ENCODE measurements at regions not wholly inside any gene's neighbourhood (a gene's known extent, or its start where the extent isn't known, plus 50 kb on each side); places are given as distances from the start of the nearest gene placed in this dataset.

- Mint-ChIP-seq H3K36me3 (ENCODE audit: low read depth, unreplicated experiment) (no peaks in the 10 kb centered on the region), H3K4me1 (ENCODE audit: low read depth, unreplicated experiment) (peaks cover 14% of the 10 kb centered on the region), H3K27me3 (ENCODE audit: low read depth, unreplicated experiment) (peaks cover 19% of the 10 kb centered on the region), H3K9me3 (ENCODE audit: unreplicated experiment) (peaks cover 2% of the 10 kb centered on the region), H3K27ac (ENCODE audit: unreplicated experiment) (no peak overlapping the region), H3K4me3 (ENCODE audit: unreplicated experiment) (no peak overlapping the region)
- no peaks in the 10 kb centered on the region for H3K9me3 ChIP-seq (ENCODE audit: insufficient read depth, low read depth, low read length)
- no peaks in the 10 kb centered on the region for H3K79me2 ChIP-seq (ENCODE audit: insufficient read depth, low read length)
- H2AFZ ChIP-seq (ENCODE audit: low read depth, low read length): no peak overlapping the region
- no peak overlapping the region for H3K9ac ChIP-seq (ENCODE audit: low read length)
- no peak overlapping the region for H3K4me3 ChIP-seq (ENCODE audit: insufficient read depth, low read depth, low read length)
- H3K27me3 ChIP-seq (ENCODE audit: insufficient read depth, low read length): no peaks in the 10 kb centered on the region
- H3K4me1 ChIP-seq (ENCODE audit: insufficient read depth, low read length): no peaks in the 10 kb centered on the region
- no peaks in the 10 kb centered on the region for H4K20me1 ChIP-seq (ENCODE audit: insufficient read depth, low read length)
- H3K4me2 ChIP-seq (ENCODE audit: low read length): no peak overlapping the region
- no peaks in the 10 kb centered on the region for H3K36me3 ChIP-seq (ENCODE audit: insufficient read depth, low read length)
- H3K27ac ChIP-seq (ENCODE audit: low read depth, low read length): no peak overlapping the region
- FAIRE-seq: no peak
- no peak for TF ChIP-seq CTCF (IDR thresholded peaks at IDR 0.05; ENCODE audit: insufficient read depth, low read depth, low read length)
- no peak for TF ChIP-seq EZH2 (IDR thresholded peaks at IDR 0.05; ENCODE audit: insufficient read depth, low read length)
- DNase-seq (ENCODE audit: low read depth): no peak
Observed at GRCh38 chr3:40713306-40713705, 188.5 kb downstream of the ZNF621 start.

GRCh38 chr3:40713795-40714194 is 189.0 kb downstream of the ZNF621 start:
- H3K4me1 Mint-ChIP-seq (ENCODE audit: low read depth, unreplicated experiment): peaks cover 14% of the 10 kb centered on the region
- Histone ChIP-seq H3K9me3 (ENCODE audit: insufficient read depth, low read depth, low read length) (no peaks in the 10 kb centered on the region), H3K36me3 (ENCODE audit: insufficient read depth, low read length) (no peaks in the 10 kb centered on the region), H4K20me1 (ENCODE audit: insufficient read depth, low read length) (no peaks in the 10 kb centered on the region), H3K9ac (ENCODE audit: low read length) (no peak overlapping the region), H3K27ac (ENCODE audit: low read depth, low read length) (no peak overlapping the region), H3K4me1 (ENCODE audit: insufficient read depth, low read length) (no peaks in the 10 kb centered on the region), H2AFZ (ENCODE audit: low read depth, low read length) (no peak overlapping the region), H3K27me3 (ENCODE audit: insufficient read depth, low read length) (no peaks in the 10 kb centered on the region), H3K4me3 (ENCODE audit: insufficient read depth, low read depth, low read length) (no peak overlapping the region), H3K4me2 (ENCODE audit: low read length) (no peak overlapping the region), H3K79me2 (ENCODE audit: insufficient read depth, low read length) (no peaks in the 10 kb centered on the region)
- no peak for DNase-seq (ENCODE audit: low read depth)
- H3K9me3 Mint-ChIP-seq (ENCODE audit: unreplicated experiment): peaks cover 2% of the 10 kb centered on the region
- no peak for TF ChIP-seq EZH2 (IDR thresholded peaks at IDR 0.05; ENCODE audit: insufficient read depth, low read length)
- FAIRE-seq: no peak
- H3K4me3 Mint-ChIP-seq (ENCODE audit: unreplicated experiment): no peak overlapping the region
- peaks cover 19% of the 10 kb centered on the region for H3K27me3 Mint-ChIP-seq (ENCODE audit: low read depth, unreplicated experiment)
- H3K27ac Mint-ChIP-seq (ENCODE audit: unreplicated experiment): no peak overlapping the region
- H3K36me3 Mint-ChIP-seq (ENCODE audit: low read depth, unreplicated experiment): no peaks in the 10 kb centered on the region

- Mint-ChIP-seq H3K4me3 (ENCODE audit: unreplicated experiment) (no peak overlapping the region), H3K4me1 (ENCODE audit: low read depth, unreplicated experiment) (peaks cover 14% of the 10 kb centered on the region), H3K36me3 (ENCODE audit: low read depth, unreplicated experiment) (no peaks in the 10 kb centered on the region), H3K27ac (ENCODE audit: unreplicated experiment) (peak overlapping the region; percentile 66), H3K27me3 (ENCODE audit: low read depth, unreplicated experiment) (peaks cover 17% of the 10 kb centered on the region), H3K9me3 (ENCODE audit: unreplicated experiment) (peaks cover 2% of the 10 kb centered on the region)
- Histone ChIP-seq H3K4me2 (ENCODE audit: low read length) (no peak overlapping the region), H3K79me2 (ENCODE audit: insufficient read depth, low read length) (no peaks in the 10 kb centered on the region), H4K20me1 (ENCODE audit: insufficient read depth, low read length) (no peaks in the 10 kb centered on the region), H3K36me3 (ENCODE audit: insufficient read depth, low read length) (no peaks in the 10 kb centered on the region), H3K27ac (ENCODE audit: low read depth, low read length) (no peak overlapping the region), H3K4me3 (ENCODE audit: insufficient read depth, low read depth, low read length) (no peak overlapping the region), H3K9ac (ENCODE audit: low read length) (no peak overlapping the region), H2AFZ (ENCODE audit: low read depth, low read length) (no peak overlapping the region), H3K4me1 (ENCODE audit: insufficient read depth, low read length) (no peaks in the 10 kb centered on the region), H3K9me3 (ENCODE audit: insufficient read depth, low read depth, low read length) (no peaks in the 10 kb centered on the region), H3K27me3 (ENCODE audit: insufficient read depth, low read length) (no peaks in the 10 kb centered on the region)
- TF ChIP-seq CTCF (IDR thresholded peaks at IDR 0.05; ENCODE audit: insufficient read depth, low read depth, low read length) (no peak), EZH2 (IDR thresholded peaks at IDR 0.05; ENCODE audit: insufficient read depth, low read length) (no peak)
- FAIRE-seq: no peak
- DNase-seq (ENCODE audit: low read depth): no peak
Observed at GRCh38 chr3:40714771-40715345, 190.1 kb downstream of the ZNF621 start.
